22Rv1 (cell line): ENCODE measurements at regions not wholly inside any gene's neighbourhood (a gene's known extent, or its start where the extent isn't known, plus 50 kb on each side); places are given as distances from the start of the nearest gene placed in this dataset.

Source experiments
- ZFX ChIP-seq: fragments of 450-650 bp; IDR thresholded peaks from 2 replicates; pipeline ENCODE4 v1.6.1; 2017; ENCODE audit warnings: antibody characterized with exemption, borderline replicate concordance
- TF ChIP-seq, protein P1 (sequence below): fragments of 450-650 bp; IDR thresholded peaks from 2 replicates; pipeline ENCODE4 v1.5.1; 2017; ENCODE audit warnings: mild to moderate bottlenecking

DNA sequence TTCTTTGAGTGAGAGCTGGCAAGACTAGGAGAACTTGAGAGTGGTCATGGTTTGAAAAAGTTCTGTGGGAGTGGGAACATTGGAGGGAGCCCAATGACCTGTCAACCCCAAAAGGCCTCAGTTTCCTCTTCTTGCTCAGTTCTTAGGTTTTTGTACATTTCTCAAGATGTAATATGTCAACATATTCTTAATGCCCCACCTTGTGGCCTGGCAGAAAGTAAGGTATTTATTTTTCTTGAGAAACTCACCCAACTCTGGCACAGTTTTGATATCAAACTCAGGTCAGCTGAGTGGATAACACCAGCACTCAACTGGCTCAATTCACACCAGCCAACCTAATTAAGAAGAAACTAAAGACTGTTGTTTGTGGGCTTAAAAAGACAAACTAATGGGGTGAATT lies 123.0 kb upstream of the SLC27A6 start:
- TF ChIP-seq, protein P1, sequence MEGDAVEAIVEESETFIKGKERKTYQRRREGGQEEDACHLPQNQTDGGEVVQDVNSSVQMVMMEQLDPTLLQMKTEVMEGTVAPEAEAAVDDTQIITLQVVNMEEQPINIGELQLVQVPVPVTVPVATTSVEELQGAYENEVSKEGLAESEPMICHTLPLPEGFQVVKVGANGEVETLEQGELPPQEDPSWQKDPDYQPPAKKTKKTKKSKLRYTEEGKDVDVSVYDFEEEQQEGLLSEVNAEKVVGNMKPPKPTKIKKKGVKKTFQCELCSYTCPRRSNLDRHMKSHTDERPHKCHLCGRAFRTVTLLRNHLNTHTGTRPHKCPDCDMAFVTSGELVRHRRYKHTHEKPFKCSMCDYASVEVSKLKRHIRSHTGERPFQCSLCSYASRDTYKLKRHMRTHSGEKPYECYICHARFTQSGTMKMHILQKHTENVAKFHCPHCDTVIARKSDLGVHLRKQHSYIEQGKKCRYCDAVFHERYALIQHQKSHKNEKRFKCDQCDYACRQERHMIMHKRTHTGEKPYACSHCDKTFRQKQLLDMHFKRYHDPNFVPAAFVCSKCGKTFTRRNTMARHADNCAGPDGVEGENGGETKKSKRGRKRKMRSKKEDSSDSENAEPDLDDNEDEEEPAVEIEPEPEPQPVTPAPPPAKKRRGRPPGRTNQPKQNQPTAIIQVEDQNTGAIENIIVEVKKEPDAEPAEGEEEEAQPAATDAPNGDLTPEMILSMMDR: no peak
- TF ChIP-seq ZFX: no peak
